ENCODE measurements at regions not wholly inside any gene's neighbourhood (a gene's known extent, or its start where the extent isn't known, plus 50 kb on each side); places are given as distances from the start of the nearest gene placed in this dataset.

GRCh38 chr20:43842126-43843020, 72.3 kb upstream of the TOX2 start (continued):
- no peak for TF ChIP-seq ZNF462 (CRISPR knock-in tag; IDR thresholded peaks at IDR 0.05)
- TF ChIP-seq CREB1 (CRISPR knock-in tag; IDR thresholded peaks at IDR 0.05; ENCODE audit: low read depth), result no peak
- no peak for TF ChIP-seq EZH2phosphoT487 (IDR thresholded peaks at IDR 0.05; ENCODE audit: unreplicated experiment)
- no peak for TF ChIP-seq CTCF (conservative IDR thresholded peaks at IDR 0.05; ENCODE audit: low read depth in 2 of 2)
- TF ChIP-seq STAT1 (IDR thresholded peaks at IDR 0.05; ENCODE audit: unreplicated experiment), result no peak
